ENCODE measurements at regions not wholly inside any gene's neighbourhood (a gene's known extent, or its start where the extent isn't known, plus 50 kb on each side); places are given as distances from the start of the nearest gene placed in this dataset.
A peak's percentile ranks its signal among the peaks of the same experiment; 100 is the strongest.

GRCh38 chr3:124559846-124560574 lies 170.2 kb upstream of the UMPS start:
- Histone ChIP-seq H3K4me3 (ENCODE audit: insufficient read length, low read depth) (no peak overlapping the region), H3K36me3 (ENCODE audit: insufficient read depth, insufficient read length, low read length) (no peaks in the 10 kb centered on the region), H3K4me1 (ENCODE audit: insufficient read depth, insufficient read length) (peaks cover 4% of the 10 kb centered on the region), H3K27me3 (ENCODE audit: insufficient read depth, insufficient read length) (no peaks in the 10 kb centered on the region), H3K9me3 (ENCODE audit: insufficient read depth, low read length) (no peaks in the 10 kb centered on the region), H3K9ac (ENCODE audit: insufficient read length, low read depth) (no peak overlapping the region)
- peak; percentile 87 for DNase-seq (ENCODE audit: low read depth, low spot score)
- TF ChIP-seq SUZ12 (IDR thresholded peaks at IDR 0.05; ENCODE audit: extremely low read depth, insufficient read depth, insufficient read length), result no peak
- TF ChIP-seq ZNF274 (IDR thresholded peaks at IDR 0.05; ENCODE audit: low read depth, low read length), result no peak
- no peak for TF ChIP-seq YY1 (IDR thresholded peaks at IDR 0.05; ENCODE audit: insufficient read depth, insufficient read length)

DNA sequence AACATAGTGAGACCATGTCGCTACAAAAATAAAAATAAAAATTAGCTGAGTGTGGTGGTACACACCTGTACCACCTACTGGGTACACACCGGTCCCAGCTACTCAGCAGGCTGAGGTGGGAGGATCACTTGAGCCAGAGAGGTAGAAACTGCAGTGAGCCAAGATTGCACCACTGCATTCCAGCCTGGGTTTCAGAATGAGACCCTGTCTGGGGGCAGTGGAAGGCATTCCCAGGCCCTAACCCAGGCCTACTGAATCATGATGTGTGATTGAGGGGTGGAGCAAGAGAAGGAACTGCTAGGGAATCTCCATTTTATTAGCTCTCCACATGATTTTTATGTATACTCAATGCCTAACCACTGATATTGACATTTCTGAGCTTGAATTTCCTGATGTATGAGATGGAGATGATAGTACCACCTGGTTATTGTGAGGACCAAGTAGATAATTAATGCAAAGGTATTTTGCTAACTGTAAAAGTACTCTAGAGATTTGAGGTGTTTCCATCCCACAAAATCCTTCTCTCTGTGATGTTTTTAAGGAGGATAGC lies 169.5 kb upstream of the UMPS start:
- no peak for TF ChIP-seq ZNF274 (IDR thresholded peaks at IDR 0.05; ENCODE audit: low read depth, low read length)
- no peak for TF ChIP-seq SUZ12 (IDR thresholded peaks at IDR 0.05; ENCODE audit: extremely low read depth, insufficient read depth, insufficient read length)
- no peak for TF ChIP-seq YY1 (IDR thresholded peaks at IDR 0.05; ENCODE audit: insufficient read depth, insufficient read length)

DNA sequence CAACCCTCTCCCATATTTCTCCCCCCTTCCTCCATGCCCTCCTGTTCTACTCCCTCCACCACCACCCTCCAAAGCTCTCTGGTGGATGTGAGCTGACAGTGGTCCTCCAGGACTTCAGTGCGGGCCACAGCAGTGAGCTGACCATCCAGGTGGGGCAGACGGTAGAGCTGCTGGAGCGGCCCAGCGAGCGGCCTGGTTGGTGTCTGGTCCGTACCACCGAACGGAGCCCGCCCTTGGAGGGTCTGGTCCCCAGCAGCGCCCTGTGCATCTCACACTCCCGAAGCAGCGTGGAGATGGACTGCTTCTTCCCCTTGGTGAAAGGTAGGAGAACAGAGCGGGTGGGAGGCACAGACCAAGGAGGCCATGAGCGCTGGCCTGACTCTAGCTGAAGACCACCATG lies 167.5 kb upstream of the UMPS start:
- TF ChIP-seq SUZ12 (IDR thresholded peaks at IDR 0.05; ENCODE audit: extremely low read depth, insufficient read depth, insufficient read length) (no peak), ZNF274 (IDR thresholded peaks at IDR 0.05; ENCODE audit: low read depth, low read length) (no peak), YY1 (IDR thresholded peaks at IDR 0.05; ENCODE audit: insufficient read depth, insufficient read length) (no peak)
- H3K36me3 ChIP-seq (ENCODE audit: insufficient read depth, insufficient read length, low read length), result no peaks in the 10 kb centered on the region
- DNase-seq (ENCODE audit: low read depth, low spot score), result no peak
- no peak overlapping the region for H3K9ac ChIP-seq (ENCODE audit: insufficient read length, low read depth)
- no peak overlapping the region for H3K4me3 ChIP-seq (ENCODE audit: insufficient read length, low read depth)
- peaks cover 7% of the 10 kb centered on the region for H3K4me1 ChIP-seq (ENCODE audit: insufficient read depth, insufficient read length)
- H3K27me3 ChIP-seq (ENCODE audit: insufficient read depth, insufficient read length), result no peaks in the 10 kb centered on the region
- no peaks in the 10 kb centered on the region for H3K9me3 ChIP-seq (ENCODE audit: insufficient read depth, low read length)

More for the DNA sequence above, 169.5 kb upstream of the UMPS start:
- no peak overlapping the region for H3K4me3 ChIP-seq (ENCODE audit: insufficient read length, low read depth)
- no peaks in the 10 kb centered on the region for H3K36me3 ChIP-seq (ENCODE audit: insufficient read depth, insufficient read length, low read length)
- no peaks in the 10 kb centered on the region for H3K27me3 ChIP-seq (ENCODE audit: insufficient read depth, insufficient read length)
- no peak for DNase-seq (ENCODE audit: low read depth, low spot score)
- H3K9ac ChIP-seq (ENCODE audit: insufficient read length, low read depth), result no peak overlapping the region
- no peaks in the 10 kb centered on the region for H3K9me3 ChIP-seq (ENCODE audit: insufficient read depth, low read length)
- H3K4me1 ChIP-seq (ENCODE audit: insufficient read depth, insufficient read length), result peaks cover 7% of the 10 kb centered on the region

GRCh38 chr3:124563376-124563775 lies 166.9 kb upstream of the UMPS start:
- H3K9ac ChIP-seq (ENCODE audit: insufficient read length, low read depth), result no peak overlapping the region
- TF ChIP-seq SUZ12 (IDR thresholded peaks at IDR 0.05; ENCODE audit: extremely low read depth, insufficient read depth, insufficient read length) (no peak), YY1 (IDR thresholded peaks at IDR 0.05; ENCODE audit: insufficient read depth, insufficient read length) (no peak), ZNF274 (IDR thresholded peaks at IDR 0.05; ENCODE audit: low read depth, low read length) (no peak)
- H3K4me3 ChIP-seq (ENCODE audit: insufficient read length, low read depth), result no peak overlapping the region
- H3K9me3 ChIP-seq (ENCODE audit: insufficient read depth, low read length), result no peaks in the 10 kb centered on the region
- no peak for DNase-seq (ENCODE audit: low read depth, low spot score)
- H3K36me3 ChIP-seq (ENCODE audit: insufficient read depth, insufficient read length, low read length), result no peaks in the 10 kb centered on the region
- H3K27me3 ChIP-seq (ENCODE audit: insufficient read depth, insufficient read length), result no peaks in the 10 kb centered on the region
- peaks cover 7% of the 10 kb centered on the region for H3K4me1 ChIP-seq (ENCODE audit: insufficient read depth, insufficient read length)

- no peak overlapping the region for H3K4me3 ChIP-seq (ENCODE audit: insufficient read length, low read depth)
- H3K9me3 ChIP-seq (ENCODE audit: insufficient read depth, low read length), result no peaks in the 10 kb centered on the region
- TF ChIP-seq ZNF274 (IDR thresholded peaks at IDR 0.05; ENCODE audit: low read depth, low read length) (no peak), YY1 (IDR thresholded peaks at IDR 0.05; ENCODE audit: insufficient read depth, insufficient read length) (no peak), SUZ12 (IDR thresholded peaks at IDR 0.05; ENCODE audit: extremely low read depth, insufficient read depth, insufficient read length) (no peak)
- H3K4me1 ChIP-seq (ENCODE audit: insufficient read depth, insufficient read length), result peaks cover 3% of the 10 kb centered on the region
- H3K36me3 ChIP-seq (ENCODE audit: insufficient read depth, insufficient read length, low read length), result no peaks in the 10 kb centered on the region
- H3K9ac ChIP-seq (ENCODE audit: insufficient read length, low read depth), result no peak overlapping the region
- peak; percentile 76 for DNase-seq (ENCODE audit: low read depth, low spot score)
- H3K27me3 ChIP-seq (ENCODE audit: insufficient read depth, insufficient read length), result no peaks in the 10 kb centered on the region
Observed at GRCh38 chr3:124565013-124565412, 165.2 kb upstream of the UMPS start.

- no peak for DNase-seq (ENCODE audit: low read depth, low spot score)
- no peak for TF ChIP-seq YY1 (IDR thresholded peaks at IDR 0.05; ENCODE audit: insufficient read depth, insufficient read length)
- no peak for TF ChIP-seq ZNF274 (IDR thresholded peaks at IDR 0.05; ENCODE audit: low read depth, low read length)
- TF ChIP-seq SUZ12 (IDR thresholded peaks at IDR 0.05; ENCODE audit: extremely low read depth, insufficient read depth, insufficient read length), result no peak
- no peak overlapping the region for H3K9ac ChIP-seq (ENCODE audit: insufficient read length, low read depth)
- no peaks in the 10 kb centered on the region for H3K27me3 ChIP-seq (ENCODE audit: insufficient read depth, insufficient read length)
- no peak overlapping the region for H3K4me3 ChIP-seq (ENCODE audit: insufficient read length, low read depth)
- no peaks in the 10 kb centered on the region for H3K9me3 ChIP-seq (ENCODE audit: insufficient read depth, low read length)
- no peaks in the 10 kb centered on the region for H3K36me3 ChIP-seq (ENCODE audit: insufficient read depth, insufficient read length, low read length)
- peaks cover 3% of the 10 kb centered on the region for H3K4me1 ChIP-seq (ENCODE audit: insufficient read depth, insufficient read length)
Observed at GRCh38 chr3:124565551-124565950, 164.7 kb upstream of the UMPS start.

- Histone ChIP-seq H3K9me3 (ENCODE audit: insufficient read depth, low read length) (no peaks in the 10 kb centered on the region), H3K9ac (ENCODE audit: insufficient read length, low read depth) (no peak overlapping the region), H3K4me3 (ENCODE audit: insufficient read length, low read depth) (no peak overlapping the region), H3K27me3 (ENCODE audit: insufficient read depth, insufficient read length) (no peaks in the 10 kb centered on the region), H3K4me1 (ENCODE audit: insufficient read depth, insufficient read length) (peaks cover 3% of the 10 kb centered on the region), H3K36me3 (ENCODE audit: insufficient read depth, insufficient read length, low read length) (no peaks in the 10 kb centered on the region)
- TF ChIP-seq YY1 (IDR thresholded peaks at IDR 0.05; ENCODE audit: insufficient read depth, insufficient read length) (no peak), ZNF274 (IDR thresholded peaks at IDR 0.05; ENCODE audit: low read depth, low read length) (no peak), SUZ12 (IDR thresholded peaks at IDR 0.05; ENCODE audit: extremely low read depth, insufficient read depth, insufficient read length) (no peak)
- DNase-seq (ENCODE audit: low read depth, low spot score), result no peak
Observed at GRCh38 chr3:124566701-124567100, 163.6 kb upstream of the UMPS start.
